NB4 (cell line): ENCODE measurements at regions not wholly inside any gene's neighbourhood (a gene's known extent, or its start where the extent isn't known, plus 50 kb on each side); places are given as distances from the start of the nearest gene placed in this dataset.

Source experiments
- DNase-seq: peaks from one replicate; pipeline ENCODE4 v3.0.0; 2010; ENCODE audit warnings: low read depth
- H3K4me3 ChIP-seq: one replicate; pipeline ENCODE4 v1.5.1; 2011; ENCODE audit warnings: mild to moderate bottlenecking, low read depth, low read length, moderate library complexity
- MYC ChIP-seq: IDR thresholded peaks from 2 replicates; pipeline ENCODE4 v1.6.1; 2011; ENCODE audit warnings: low read depth, low read length
- POLR2A ChIP-seq: IDR thresholded peaks from 2 replicates; pipeline ENCODE4 v1.6.1; 2011; ENCODE audit warnings: mild to moderate bottlenecking; ENCODE audit not compliant: insufficient read length; ENCODE audit errors: extremely low read depth
- TF ChIP-seq, protein P1 (sequence below): IDR thresholded peaks from 2 replicates; pipeline ENCODE4 v1.6.1; 2011; ENCODE audit warnings: low read depth, low read length
- TF ChIP-seq, protein P2 (sequence below): IDR thresholded peaks from one replicate; pipeline ENCODE4 v1.5.1; 2012; ENCODE audit warnings: low read depth, low read length

DNA sequence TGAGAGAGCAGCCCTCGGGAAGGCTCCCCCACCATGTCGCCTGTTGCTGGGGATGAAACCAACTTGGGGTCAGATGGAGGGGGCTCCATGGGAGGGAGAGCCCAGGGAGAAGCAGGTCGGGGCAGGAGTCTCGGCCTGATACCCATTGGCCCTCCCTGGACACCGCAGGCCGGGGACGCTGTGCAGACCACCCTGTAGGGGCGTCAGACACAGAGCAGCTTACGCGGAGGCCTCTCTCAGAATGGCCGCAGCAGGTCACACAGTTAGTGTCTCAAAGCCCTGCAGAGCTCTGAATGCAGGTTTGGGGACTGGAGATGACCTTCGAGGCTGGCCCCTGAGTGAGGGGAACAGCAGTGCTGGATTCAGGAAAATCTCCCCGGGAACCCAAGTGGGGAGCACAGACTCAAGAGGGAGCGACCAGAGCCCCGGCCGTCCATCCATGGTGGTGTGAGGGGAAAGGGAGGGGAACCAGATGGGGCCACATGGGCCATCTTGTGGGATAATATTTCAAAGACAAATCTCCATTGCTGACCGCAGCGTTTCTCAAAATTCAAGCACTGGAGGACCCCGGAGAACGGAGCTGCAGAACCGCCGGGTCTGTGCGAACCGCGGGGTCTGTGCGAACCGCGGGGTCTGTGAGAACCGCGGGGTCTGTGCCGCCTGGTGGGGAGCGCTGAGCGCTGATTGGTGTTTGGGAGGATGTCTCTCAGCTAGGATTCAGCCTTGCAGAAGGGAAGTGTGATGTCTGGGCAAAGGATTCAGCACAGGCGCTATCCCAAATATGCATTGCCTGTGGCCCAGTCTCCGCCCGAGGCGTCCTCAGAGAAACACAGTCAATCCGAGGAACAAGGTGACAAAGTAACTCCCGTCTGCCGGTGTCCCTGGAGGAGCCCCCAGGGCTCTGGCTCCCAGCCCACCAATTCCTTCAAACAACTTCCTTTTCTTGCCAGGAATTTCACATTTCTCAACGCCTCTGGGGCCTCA is 324.4 kb upstream of the RTL1 start:
- DNase-seq, result no peak
- H3K4me3 ChIP-seq, result no peak overlapping the region
- TF ChIP-seq, protein P1, sequence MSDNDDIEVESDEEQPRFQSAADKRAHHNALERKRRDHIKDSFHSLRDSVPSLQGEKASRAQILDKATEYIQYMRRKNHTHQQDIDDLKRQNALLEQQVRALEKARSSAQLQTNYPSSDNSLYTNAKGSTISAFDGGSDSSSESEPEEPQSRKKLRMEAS, result no peak
- TF ChIP-seq MYC (no peak), POLR2A (no peak)
- TF ChIP-seq, protein P2, sequence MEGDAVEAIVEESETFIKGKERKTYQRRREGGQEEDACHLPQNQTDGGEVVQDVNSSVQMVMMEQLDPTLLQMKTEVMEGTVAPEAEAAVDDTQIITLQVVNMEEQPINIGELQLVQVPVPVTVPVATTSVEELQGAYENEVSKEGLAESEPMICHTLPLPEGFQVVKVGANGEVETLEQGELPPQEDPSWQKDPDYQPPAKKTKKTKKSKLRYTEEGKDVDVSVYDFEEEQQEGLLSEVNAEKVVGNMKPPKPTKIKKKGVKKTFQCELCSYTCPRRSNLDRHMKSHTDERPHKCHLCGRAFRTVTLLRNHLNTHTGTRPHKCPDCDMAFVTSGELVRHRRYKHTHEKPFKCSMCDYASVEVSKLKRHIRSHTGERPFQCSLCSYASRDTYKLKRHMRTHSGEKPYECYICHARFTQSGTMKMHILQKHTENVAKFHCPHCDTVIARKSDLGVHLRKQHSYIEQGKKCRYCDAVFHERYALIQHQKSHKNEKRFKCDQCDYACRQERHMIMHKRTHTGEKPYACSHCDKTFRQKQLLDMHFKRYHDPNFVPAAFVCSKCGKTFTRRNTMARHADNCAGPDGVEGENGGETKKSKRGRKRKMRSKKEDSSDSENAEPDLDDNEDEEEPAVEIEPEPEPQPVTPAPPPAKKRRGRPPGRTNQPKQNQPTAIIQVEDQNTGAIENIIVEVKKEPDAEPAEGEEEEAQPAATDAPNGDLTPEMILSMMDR, result no peak

DNA sequence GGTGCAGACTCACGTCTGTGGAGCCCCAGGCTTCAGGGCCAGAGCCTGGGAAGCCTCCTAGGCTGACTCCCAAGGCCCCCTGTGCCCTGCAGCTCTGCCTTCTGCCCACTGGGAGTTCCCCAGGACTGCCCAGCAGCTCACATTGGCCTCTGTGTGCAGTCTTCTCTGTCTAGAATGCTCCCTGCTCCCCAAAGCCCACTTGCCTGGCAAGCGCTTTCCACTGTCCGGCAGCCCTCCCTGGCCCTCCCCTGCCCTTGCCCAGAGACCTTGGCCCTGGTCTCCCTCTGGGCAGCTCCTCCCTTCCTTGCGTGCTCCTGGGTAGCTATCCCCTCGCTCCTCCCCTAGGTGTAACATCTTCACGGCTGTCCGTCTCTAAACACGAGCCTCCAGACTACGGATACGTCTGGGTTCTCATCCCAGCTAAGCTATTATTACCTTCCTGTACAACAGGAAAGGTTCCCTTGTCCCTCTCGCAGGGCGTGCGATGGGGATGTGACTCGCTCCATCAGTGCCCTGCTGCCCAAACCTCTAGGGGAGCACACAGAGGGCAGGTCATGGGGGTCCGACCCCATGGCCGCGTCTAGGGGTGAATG is 325.5 kb upstream of the RTL1 start:
- TF ChIP-seq POLR2A, result no peak
- no peak for TF ChIP-seq MYC
- TF ChIP-seq, protein P2, result no peak
- TF ChIP-seq, protein P1, result no peak
- DNase-seq, result no peak
- H3K4me3 ChIP-seq, result no peak overlapping the region

DNA sequence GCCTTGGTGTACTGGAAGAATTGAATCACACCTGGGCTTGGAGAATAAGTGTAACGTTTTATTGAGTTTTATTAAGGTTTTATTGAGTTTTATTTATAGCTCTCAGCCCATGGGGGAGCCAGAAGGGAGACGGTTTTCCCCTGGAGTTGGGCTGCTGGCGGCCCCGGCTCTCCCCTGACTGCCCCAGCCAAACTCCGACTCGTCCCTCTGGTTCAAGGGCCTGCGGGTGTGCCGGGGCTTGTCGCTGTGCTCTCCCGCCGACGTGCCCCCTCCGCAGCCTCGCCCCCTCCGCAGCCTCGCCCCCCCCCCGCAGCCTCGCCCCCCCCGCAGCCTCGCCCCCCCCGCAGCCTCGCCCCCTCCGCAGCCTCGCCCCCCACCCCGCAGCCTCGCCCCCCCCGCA is 326.1 kb upstream of the RTL1 start:
- no peak overlapping the region for H3K4me3 ChIP-seq
- TF ChIP-seq, protein P1, result no peak
- TF ChIP-seq POLR2A (no peak), MYC (no peak)
- TF ChIP-seq, protein P2, result no peak
- DNase-seq, result no peak

DNA sequence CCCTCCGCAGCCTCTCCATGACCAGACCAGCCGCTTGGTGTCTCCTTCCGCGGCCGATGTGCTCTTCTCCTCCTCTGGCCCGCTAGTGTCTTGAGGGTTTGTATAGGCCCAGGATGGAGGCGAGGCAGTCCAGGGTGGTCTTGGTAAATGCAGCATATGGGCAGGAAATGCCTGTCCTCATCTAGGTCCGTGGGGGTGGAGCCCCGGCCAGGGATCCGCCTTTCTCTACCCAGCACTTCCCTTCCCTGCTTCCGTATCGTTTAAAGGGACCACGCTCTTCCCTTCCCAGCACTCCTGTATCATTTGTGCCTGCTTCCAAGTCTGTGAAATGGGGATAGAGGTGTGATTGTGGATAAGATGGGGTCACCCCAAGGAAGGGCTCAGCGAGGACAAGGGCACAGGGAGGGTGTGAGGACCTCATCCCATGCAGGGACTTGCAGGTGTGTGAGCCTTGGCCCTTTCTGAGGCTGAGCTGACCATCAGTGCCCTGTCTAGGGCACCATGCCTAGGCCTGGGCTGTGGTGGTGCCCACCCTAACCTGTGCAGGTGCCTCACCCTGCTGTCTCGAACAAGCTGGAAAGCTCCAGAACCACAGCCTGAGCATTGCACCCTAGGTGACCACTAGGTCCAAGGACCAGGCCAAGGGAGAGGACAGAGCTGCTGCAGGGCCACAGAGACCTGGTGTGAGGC is 326.8 kb upstream of the RTL1 start:
- TF ChIP-seq, protein P1, result no peak
- no peak for TF ChIP-seq POLR2A
- TF ChIP-seq, protein P2, result no peak
- TF ChIP-seq MYC, result no peak
- H3K4me3 ChIP-seq, result no peak overlapping the region
- no peak for DNase-seq

DNA sequence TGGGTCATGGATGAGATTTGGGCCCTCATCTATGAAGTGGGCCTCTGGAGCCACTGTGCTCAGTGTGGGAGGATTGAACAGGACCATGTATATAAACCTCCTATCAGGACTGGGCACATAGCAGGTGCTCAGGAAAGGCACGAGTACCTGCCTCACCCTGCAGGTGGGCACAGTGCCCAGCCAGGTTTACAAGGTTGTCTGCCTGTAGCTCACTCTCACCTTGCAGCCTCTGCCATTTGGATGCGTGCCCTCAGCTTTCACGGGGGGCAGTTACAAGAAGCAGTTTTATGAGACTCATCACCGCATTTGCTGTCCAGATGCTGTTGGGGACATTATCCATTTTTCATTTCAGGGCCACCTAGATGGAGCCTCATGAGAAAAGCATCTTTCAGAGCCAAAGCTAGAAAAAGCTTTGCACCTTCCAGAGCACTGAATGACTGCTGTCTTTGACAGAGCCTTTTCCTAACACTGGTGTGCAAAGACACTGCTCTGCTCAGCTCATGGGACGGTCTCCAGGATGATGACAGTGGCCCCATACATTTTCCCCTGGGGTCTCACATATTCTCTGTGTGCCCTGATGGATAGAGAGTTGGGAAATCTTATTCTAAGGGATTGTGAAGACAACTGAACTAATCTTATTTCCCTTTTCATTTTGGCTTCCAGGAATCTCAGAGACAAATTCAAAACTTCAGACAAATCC is 327.5 kb upstream of the RTL1 start:
- TF ChIP-seq, protein P1, result no peak
- TF ChIP-seq MYC, result no peak
- TF ChIP-seq POLR2A, result no peak
- TF ChIP-seq, protein P2, result no peak
- no peak for DNase-seq
- no peak overlapping the region for H3K4me3 ChIP-seq
